Vagina (tissue), 2 donors: ENCODE measurements at regions not wholly inside any gene's neighbourhood (a gene's known extent, or its start where the extent isn't known, plus 50 kb on each side); places are given as distances from the start of the nearest gene placed in this dataset.

Experiments
- CTCF ChIP-seq, 3 experiments: fragments of 450-650 bp in 2 of 3; fragments of 200-600 bp in 1 of 3; sonication (generic) in 1 of 3; IDR thresholded peaks; one replicate each; pipeline ENCODE4 v1.5.1; 2017 to 2019; ENCODE audit warnings: antibody characterized with exemption in 3 of 3, mild to moderate bottlenecking in 2 of 3, moderate library complexity in 2 of 3
- POLR2A ChIP-seq, 2 donors: fragments of 450-650 bp; IDR thresholded peaks; one replicate each; pipeline ENCODE4 v1.6.1; 2017; ENCODE audit warnings: antibody characterized with exemption in 2 of 2, mild to moderate bottlenecking in 2 of 2, moderate library complexity in 2 of 2
- POLR2AphosphoS5 ChIP-seq, 2 donors: sonication (generic); formaldehyde crosslinking; IDR thresholded peaks; one replicate each; pipeline ENCODE4 v1.9.0; 2017; ENCODE audit warnings: antibody characterized with exemption in 2 of 2, mild to moderate bottlenecking in 2 of 2, low read depth in 1 of 2; ENCODE audit not compliant: insufficient read depth in 1 of 2

GRCh38 chr7:25996006-25996408, 156.0 kb upstream of the NFE2L3 start:
- TF ChIP-seq POLR2A (IDR thresholded peaks at IDR 0.05) (no peak), CTCF (IDR thresholded peaks at IDR 0.05) (no peak), POLR2AphosphoS5 (IDR thresholded peaks at IDR 0.05; ENCODE audit: insufficient read depth in 1 of 2, low read depth in 1 of 2) (no peak)
